RPMI8226 (cell line): ENCODE measurements at regions not wholly inside any gene's neighbourhood (a gene's known extent, or its start where the extent isn't known, plus 50 kb on each side); places are given as distances from the start of the nearest gene placed in this dataset.

ENCODE experiments used
- DNase-seq: peaks from one replicate; pipeline ENCODE4 v3.0.0-alpha.2; 2015

DNA sequence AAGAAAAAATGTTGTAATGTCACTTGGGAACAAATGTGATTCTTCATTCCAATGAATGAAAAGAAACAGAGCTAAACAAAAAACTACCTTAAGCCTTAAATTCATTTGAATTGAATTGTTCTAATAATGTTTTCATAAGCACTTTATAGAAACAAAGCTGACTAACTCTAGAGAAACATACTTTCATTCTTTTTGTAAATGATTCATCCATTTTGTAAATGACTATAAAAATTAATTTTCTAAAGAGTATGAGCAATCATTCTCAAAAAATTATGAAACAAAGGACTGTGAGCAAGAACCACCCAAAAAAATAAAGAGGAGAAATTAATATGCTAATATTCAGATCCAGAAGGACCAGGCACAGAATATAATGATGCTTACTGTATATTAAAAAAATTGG lies 986.5 kb upstream of the CHORDC1 start:
- no peak for DNase-seq

GRCh38 chr11:91199866-91200265 lies 977.0 kb upstream of the CHORDC1 start:
- no peak for DNase-seq

DNA sequence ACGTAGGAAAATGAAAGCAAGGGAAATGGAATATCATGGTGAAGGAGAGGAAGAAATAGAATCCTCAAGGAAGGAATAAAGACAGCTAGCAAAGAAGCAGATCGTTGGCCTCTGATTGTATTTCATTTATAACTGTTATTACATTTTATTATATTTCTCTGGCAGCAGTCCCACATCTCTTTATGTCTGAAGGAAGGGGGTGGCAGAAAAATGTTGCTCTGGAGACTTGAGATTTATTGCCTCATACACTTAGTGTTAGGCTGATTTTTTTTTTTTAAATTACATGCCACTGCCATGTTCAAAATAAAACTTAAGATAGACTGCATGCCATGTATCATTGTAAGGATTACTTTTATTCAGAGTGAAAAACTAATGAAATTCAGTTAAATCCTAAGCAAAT lies 971.7 kb upstream of the CHORDC1 start:
- no peak for DNase-seq

DNA sequence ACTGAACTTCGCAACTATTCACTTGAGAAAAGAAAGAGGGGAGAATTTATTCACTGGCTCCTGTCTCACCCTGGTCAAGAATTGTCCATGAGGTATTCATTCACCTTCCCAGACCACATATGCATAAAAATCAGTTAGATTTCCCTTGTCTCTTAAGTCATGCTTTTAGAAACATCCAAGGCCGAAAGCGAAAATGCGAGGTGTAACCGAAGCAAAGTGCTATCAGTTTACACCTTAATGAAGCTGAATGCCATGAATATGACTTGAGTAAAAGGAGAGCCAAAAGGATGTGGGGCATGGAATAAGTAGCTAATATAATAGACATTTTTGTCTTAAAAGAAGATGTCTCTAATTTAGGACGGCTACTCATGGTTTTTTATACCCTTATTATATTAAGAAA lies 965.6 kb upstream of the CHORDC1 start:
- no peak for DNase-seq

DNA sequence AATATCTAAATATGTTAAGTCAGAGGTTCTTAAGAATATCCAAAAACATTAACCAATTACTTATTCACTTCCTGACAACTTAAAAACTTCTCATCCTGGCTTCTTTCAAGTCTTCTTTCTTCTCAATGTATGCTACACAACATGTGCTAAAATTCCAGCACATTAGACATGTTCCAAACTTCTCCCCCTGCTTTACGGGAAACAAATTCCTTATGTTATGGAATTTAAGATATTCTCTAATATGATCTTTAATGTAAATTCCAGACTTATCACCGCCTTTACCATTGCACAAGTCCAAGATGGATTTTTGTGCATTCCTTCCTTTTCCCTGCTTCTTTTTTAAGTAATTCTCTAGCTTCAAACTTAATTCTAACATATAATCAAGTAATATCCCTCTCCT lies 964.5 kb upstream of the CHORDC1 start:
- no peak for DNase-seq

DNA sequence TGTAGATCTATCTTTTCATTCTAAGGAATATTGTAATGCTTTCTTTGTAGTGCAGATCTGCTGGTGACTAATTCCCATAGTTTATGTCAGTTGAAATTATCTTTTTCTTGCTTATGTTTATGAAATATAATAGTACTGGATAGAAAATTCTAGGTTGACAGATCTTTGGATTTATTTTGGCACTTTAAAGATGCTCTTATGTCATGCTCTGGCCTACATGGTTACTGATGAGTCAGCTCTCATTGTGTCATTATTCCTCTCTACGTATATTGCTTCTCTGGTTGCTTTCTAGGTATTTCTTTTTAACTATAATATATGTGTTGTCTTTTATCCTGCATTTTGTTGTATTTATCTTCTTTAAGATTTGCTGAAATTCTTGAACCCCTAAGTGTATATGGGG lies 955.5 kb upstream of the CHORDC1 start:
- DNase-seq = no peak

GRCh38 chr11:91174734-91175133 lies 951.9 kb upstream of the CHORDC1 start:
- DNase-seq = no peak

DNA sequence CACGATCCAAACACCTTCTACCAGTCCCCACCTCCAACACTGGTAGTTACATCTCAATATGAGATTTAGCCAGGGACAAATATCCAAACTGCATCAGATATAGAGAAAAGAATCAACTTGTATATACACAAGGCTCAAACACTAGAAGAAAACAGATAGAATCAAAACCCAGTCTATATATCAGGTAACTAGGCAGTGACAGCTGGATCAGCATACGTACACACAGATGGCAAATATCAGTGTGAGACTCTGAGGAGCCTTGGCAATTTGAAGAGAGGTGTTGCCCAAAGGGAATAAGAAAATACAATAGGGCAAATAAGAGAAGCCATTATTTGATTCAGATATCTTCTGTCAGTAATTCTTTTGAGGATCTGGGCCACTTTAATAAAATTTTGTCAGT lies 951.3 kb upstream of the CHORDC1 start:
- DNase-seq = no peak

DNA sequence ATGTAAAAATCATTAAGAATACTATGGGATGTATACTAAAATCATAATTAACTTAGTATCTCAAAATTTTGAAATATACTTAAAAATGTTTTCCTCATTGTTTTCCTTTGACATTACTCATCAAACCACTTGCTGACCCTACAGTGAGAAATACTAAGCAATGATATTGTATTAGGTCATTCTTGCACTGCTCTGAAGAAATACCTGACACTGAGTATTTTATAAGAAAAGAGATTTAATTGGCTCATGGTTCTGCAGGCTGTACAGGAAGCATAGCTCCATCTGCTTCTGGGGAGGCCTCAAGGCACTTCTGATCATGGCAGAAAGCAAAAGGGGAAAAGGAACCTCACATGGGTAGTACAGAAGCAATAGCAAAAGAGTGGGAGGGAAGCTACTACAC lies 950.9 kb upstream of the CHORDC1 start:
- DNase-seq = no peak

DNA sequence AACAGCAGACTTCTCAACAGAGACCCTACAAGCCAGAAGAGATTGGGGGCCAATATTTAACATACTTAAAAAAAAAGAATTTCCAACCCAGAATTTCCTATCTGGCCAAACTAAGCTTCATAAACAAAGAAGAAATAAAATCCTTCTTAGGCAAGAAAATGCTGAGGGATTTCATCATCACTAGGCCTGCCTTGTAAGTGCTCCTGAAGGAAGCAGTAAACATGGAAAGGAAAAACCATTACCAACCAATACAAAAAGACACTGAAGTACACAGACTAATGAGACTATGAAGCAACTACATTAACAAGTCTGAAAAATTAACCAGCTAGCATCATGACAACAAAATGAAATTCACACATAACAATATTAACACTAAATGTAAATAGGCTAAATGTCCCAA lies 947.9 kb upstream of the CHORDC1 start:
- DNase-seq = no peak

DNA sequence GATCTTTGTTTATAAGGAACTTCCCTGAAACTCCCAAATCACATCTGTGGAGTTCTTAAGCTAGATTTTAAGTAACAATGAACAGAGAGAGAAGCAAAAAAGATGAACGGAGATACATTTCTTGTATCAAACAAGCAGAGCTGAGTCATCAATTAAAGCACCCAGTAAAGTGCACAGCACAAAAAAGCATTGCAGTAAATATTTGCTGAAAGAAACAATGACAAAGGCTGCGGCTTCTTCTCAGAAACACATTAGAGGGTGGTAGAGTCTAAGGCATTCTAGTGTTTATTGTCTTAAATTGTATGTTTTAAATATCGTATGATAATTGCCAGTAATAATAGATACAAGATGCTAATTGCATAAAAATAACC lies 941.6 kb upstream of the CHORDC1 start:
- DNase-seq = no peak

DNA sequence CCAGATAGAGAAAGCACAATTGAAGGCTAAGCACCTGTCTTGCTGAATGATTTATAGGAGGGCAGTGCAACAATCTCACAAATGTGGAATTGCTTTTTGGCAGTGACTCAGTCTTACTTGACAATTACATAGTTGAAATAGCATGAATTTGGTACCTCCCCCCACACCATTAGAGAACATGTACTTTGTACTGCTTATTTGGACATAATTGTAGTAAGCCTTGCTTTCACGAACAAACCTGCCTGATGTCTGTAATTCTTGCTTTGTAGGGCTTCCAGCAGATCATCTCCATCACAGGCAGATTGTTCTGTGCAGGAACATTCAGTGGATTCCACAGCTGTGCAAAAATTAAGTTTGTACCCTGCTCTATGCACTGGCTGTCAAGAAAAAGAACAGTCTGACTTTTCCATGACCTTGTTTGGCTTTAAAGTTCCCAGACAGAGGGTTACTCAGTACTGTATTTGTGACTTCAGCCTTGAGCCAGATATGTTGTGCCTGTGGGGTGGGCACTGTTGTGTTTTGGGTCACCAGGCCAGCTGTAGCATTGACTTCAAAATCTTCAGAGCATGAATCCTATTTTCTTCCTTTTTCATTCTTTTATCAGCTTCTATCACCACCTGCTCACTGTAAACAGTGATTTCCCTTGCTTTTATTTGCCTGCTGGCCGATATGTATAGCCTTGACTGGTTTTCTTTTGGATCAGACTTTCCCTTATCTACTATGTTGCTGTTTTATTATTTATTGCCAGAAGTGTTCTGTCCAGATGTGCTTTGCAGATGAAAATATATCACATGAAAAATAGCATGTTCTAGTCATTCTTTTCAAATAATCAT lies 941.0 kb upstream of the CHORDC1 start:
- no peak for DNase-seq

DNA sequence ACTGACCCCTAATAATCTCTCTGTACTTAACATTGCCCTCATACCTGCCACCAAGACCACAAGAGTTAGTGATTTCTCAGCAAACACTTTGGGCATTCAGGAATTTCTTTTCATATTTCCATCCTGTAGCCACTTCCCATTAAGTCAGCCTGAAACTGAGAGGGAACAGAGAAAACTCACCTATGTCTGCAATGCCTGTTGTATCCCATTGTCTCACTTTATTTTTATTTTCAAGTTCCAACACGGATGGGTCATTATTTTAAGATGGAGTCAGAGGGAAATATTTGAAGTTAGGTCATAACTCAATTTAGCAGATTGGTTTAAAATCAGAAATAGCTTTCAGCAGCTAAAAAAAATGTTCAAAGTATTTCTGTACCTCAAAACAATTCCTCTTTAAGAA lies 937.8 kb upstream of the CHORDC1 start:
- DNase-seq = no peak

GRCh38 chr11:91158891-91159537 lies 936.2 kb upstream of the CHORDC1 start:
- no peak for DNase-seq

DNA sequence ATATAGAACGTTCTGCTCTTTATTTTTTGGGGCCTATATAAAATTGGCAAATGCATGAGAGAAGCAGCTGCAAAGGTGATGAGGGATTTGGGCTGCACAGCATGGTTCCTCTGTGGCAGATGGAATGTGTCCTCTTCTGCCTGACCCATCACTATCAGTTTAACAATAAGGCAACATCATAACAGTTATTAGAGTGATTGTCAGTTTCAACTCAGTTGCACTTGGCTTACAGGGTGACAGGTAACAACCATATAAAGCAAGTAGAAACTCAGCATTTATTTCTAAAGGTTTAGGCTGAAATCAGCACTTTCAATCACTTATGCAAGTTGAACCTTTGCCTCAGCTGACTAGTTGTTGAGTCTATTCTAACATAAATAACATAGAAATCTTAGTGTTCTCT lies 935.4 kb upstream of the CHORDC1 start:
- no peak for DNase-seq

DNA sequence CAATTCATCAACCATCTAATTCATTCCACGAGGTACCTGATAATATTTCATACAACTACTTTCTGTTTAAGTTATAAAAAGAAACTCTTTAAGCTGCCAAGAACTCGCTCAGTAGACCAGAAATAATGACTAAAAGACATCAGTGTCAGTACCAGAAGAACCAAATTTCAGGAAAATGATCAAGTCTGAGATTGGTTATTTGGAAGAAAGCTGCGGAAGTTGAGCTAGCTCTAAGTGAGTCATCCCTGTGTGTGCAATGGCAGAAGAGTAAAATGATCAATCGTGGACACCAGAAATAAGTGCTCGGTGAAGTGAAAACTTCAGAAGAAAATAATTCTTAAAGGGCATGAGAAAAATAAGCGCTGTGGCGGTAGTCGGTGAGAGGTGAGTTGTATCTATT lies 933.2 kb upstream of the CHORDC1 start:
- DNase-seq = no peak

- no peak for DNase-seq
These were observed 925.0 kb upstream of the CHORDC1 start for GRCh38 chr11:91147885-91148284.

- DNase-seq = no peak
These were observed 918.8 kb upstream of the CHORDC1 start for GRCh38 chr11:91141655-91142054.

DNA sequence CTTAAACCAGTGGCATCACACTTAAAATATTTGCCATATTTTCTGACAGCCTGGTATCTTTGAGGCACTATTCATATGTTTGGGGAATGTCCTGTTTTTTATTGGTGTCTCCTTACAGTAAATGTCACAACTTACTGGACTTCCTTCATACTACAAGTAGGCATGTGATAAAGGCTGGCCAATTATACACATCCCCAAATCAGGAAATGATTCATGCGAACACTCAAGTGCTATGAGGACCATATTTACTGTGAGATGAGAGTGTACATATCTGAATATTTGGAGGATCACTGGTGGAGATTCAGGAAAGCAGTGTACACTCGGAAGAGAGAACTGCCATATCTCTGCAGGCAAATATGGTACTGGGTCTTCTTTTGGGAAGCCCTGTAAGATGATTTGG lies 913.8 kb upstream of the CHORDC1 start:
- no peak for DNase-seq

- no peak for DNase-seq
These were observed 910.5 kb upstream of the CHORDC1 start for GRCh38 chr11:91133361-91133760.

DNA sequence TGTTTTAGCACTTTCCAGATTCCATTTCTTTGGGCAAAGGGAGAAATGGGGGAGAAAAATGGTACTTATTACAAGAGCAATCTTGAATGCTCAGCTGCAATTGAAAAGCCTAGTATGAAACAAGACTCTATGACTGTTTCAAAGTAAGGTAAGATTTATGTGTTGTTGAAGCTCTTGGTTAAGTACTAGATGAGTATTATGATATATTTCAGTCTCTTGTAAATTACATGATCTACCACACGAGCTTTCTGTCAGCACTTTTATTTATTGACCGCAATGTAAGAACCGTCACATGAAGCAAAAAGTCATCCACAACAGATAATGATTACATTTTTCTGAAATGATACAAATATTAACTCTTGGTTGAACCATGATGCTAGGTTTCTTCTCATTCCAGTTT lies 906.7 kb upstream of the CHORDC1 start:
- DNase-seq = no peak

DNA sequence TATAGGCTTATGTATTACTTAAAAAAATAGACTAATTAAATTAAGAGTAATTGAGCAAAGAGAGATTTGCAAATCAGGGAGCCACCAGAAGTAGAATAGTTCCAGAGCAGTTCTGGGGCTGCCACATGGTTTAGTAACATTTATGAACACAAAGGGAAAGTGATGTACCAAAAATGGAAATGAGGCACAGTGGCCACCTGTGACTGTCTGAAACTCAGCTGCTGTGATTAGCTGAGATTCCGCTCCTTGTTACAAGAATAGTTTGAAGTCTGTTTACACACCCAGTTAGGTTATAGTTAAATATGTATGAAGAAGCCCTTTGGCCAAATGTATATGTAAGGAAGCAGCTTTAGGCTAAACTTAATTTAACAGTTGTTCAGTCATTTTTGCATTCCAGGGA lies 901.5 kb upstream of the CHORDC1 start:
- DNase-seq = no peak

GRCh38 chr11:91115116-91115515 lies 892.3 kb upstream of the CHORDC1 start:
- no peak for DNase-seq

DNA sequence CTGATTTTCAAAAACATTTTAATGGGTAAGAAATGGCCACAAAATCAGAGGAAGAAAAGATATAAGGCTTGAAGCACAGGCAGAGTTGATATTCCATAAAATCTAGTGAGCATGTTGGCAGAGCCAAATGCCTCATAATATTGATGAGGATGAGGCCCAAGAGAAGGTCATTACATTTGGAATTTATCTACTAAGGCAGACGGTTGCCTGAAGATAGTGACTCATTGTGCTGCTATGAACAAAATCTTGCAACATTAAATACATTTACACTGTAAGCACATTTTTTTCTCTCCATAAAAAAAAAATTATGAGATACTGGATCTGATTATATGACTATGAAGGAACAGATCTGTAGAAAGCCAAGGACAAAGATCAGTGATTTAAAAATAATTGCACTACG lies 881.4 kb upstream of the CHORDC1 start:
- no peak for DNase-seq

- DNase-seq = no peak
These were observed 877.6 kb upstream of the CHORDC1 start for GRCh38 chr11:91100427-91100826.
